DOHH2 (cell line): ENCODE measurements at regions not wholly inside any gene's neighbourhood (a gene's known extent, or its start where the extent isn't known, plus 50 kb on each side); places are given as distances from the start of the nearest gene placed in this dataset.

Source experiments
- EZH2phosphoT487 ChIP-seq: fragments of 200-600 bp; sonication (generic); IDR thresholded peaks from 2 replicates; pipeline ENCODE4 v1.6.1; 2017; ENCODE audit warnings: borderline replicate concordance, mild to moderate bottlenecking, antibody characterized with exemption, low read length, moderate library complexity, mixed read lengths
- TF ChIP-seq, protein P1 (sequence below): fragments of 200-600 bp; sonication (generic); IDR thresholded peaks from one replicate; pipeline ENCODE4 v1.5.1; 2014; ENCODE audit warnings: antibody characterized with exemption, mild to moderate bottlenecking, low read depth, low read length; ENCODE audit not compliant: poor library complexity, severe bottlenecking

DNA sequence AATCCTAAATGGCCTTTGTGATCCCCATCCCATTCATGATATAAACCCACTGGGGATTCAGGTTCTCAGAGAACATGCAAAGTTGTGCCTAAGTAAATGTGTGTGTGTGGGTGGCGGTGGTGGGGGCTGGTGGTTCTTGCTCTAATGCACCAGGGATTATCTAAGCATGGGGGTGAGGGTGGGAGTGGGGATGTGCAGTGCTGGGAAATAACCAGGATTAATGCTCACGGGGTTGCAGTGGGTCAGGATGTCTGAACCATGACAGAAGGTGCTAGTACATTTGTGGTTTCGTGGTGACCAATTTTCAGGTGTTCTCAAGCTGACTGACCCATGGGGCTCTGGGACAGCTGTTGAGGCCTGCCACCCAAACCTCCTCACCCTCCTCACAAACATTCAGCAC, 101.0 kb downstream of the ZNF608 start:
- TF ChIP-seq, protein P1, sequence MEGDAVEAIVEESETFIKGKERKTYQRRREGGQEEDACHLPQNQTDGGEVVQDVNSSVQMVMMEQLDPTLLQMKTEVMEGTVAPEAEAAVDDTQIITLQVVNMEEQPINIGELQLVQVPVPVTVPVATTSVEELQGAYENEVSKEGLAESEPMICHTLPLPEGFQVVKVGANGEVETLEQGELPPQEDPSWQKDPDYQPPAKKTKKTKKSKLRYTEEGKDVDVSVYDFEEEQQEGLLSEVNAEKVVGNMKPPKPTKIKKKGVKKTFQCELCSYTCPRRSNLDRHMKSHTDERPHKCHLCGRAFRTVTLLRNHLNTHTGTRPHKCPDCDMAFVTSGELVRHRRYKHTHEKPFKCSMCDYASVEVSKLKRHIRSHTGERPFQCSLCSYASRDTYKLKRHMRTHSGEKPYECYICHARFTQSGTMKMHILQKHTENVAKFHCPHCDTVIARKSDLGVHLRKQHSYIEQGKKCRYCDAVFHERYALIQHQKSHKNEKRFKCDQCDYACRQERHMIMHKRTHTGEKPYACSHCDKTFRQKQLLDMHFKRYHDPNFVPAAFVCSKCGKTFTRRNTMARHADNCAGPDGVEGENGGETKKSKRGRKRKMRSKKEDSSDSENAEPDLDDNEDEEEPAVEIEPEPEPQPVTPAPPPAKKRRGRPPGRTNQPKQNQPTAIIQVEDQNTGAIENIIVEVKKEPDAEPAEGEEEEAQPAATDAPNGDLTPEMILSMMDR: no peak
- TF ChIP-seq EZH2phosphoT487: no peak
